ENCODE measurements at regions not wholly inside any gene's neighbourhood (a gene's known extent, or its start where the extent isn't known, plus 50 kb on each side); places are given as distances from the start of the nearest gene placed in this dataset.

DNA sequence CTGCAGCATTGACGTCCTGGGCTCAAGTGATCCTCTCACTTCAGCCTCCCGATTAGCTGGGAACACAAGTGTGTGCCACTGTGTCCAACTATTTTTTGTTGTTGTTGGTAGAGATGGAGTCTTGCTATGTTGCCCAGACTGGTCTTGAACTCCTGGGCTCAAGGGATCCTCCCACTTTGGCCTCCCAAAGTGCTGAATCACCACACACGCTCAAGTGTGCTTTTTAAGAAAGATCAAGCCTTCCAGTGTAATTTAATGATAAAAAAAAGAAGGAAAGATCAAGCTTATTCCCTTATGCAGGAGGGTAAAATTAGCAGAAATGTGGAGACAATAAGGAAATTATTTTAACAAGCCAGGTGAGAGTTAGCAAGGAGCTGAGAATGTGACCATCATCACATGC is 61.1 kb upstream of the SERBP1 start:
- TF ChIP-seq, protein P1, sequence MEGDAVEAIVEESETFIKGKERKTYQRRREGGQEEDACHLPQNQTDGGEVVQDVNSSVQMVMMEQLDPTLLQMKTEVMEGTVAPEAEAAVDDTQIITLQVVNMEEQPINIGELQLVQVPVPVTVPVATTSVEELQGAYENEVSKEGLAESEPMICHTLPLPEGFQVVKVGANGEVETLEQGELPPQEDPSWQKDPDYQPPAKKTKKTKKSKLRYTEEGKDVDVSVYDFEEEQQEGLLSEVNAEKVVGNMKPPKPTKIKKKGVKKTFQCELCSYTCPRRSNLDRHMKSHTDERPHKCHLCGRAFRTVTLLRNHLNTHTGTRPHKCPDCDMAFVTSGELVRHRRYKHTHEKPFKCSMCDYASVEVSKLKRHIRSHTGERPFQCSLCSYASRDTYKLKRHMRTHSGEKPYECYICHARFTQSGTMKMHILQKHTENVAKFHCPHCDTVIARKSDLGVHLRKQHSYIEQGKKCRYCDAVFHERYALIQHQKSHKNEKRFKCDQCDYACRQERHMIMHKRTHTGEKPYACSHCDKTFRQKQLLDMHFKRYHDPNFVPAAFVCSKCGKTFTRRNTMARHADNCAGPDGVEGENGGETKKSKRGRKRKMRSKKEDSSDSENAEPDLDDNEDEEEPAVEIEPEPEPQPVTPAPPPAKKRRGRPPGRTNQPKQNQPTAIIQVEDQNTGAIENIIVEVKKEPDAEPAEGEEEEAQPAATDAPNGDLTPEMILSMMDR (IDR thresholded peaks at IDR 0.05; ENCODE audit: unreplicated experiment): no peak
- ChIA-PET POLR2A (no interaction called here), CTCF (interaction anchor here (0.6 to 10.1 kb wide), 9 partner anchors 9 to 711 kb away, joined by 3 to 98 read pairs (median 4); no protein-coding TSS in a partner anchor)
- intact Hi-C loops (cut with micrococcal nuclease): no loop called here
- no TSS peak for BruUV-seq (replicated peaks)
- no peak for DNase-seq (ENCODE audit: unreplicated experiment)
- no peak overlapping the region for H3K4me3 Mint-ChIP-seq (ENCODE audit: unreplicated experiment)
- no peaks in the 10 kb centered on the region for H3K9me3 Mint-ChIP-seq (ENCODE audit: unreplicated experiment)
- H3K27ac Mint-ChIP-seq (ENCODE audit: low read depth, unreplicated experiment): no peak overlapping the region
- no peaks in the 10 kb centered on the region for H3K36me3 Mint-ChIP-seq (ENCODE audit: insufficient read depth, unreplicated experiment)
- H3K27me3 Mint-ChIP-seq (ENCODE audit: insufficient read depth, unreplicated experiment): no peaks in the 10 kb centered on the region
- H3K4me1 Mint-ChIP-seq (ENCODE audit: insufficient read depth, unreplicated experiment): no peaks in the 10 kb centered on the region

DNA sequence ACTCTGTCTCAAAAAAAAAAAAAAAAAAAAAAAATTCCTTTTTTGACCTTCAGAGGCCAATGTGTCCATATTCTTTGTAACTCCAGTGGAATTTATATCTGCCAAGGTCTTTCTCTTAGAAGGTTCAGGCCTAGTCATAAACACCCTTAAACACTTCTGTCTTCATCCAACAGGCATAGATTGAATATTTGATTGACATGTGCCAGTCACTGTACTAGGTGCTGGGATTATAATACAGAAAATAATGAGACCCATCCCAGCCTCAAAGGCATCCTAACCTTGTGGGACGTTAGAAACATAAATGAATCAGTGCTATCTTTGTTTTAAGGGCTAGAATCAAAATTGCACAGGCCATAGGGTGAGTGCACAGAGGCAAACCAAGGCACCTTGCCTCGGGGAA is 62.9 kb upstream of the SERBP1 start:
- POLR2A ChIA-PET: no interaction called here
- CTCF ChIA-PET: interaction anchor here (0.8 to 10.1 kb wide), 5 partner anchors 8 to 280 kb away, joined by 3 to 98 read pairs (median 27); partner anchors contain the start of gene SERBP1
- no peaks in the 10 kb centered on the region for H3K27me3 Mint-ChIP-seq (ENCODE audit: insufficient read depth, unreplicated experiment)
- no TSS peak for BruUV-seq (replicated peaks)
- TF ChIP-seq, protein P1 (IDR thresholded peaks at IDR 0.05; ENCODE audit: unreplicated experiment): no peak
- no peaks in the 10 kb centered on the region for H3K9me3 Mint-ChIP-seq (ENCODE audit: unreplicated experiment)
- DNase-seq (ENCODE audit: unreplicated experiment): no peak
- intact Hi-C loops (cut with micrococcal nuclease): no loop called here
- H3K36me3 Mint-ChIP-seq (ENCODE audit: insufficient read depth, unreplicated experiment): no peaks in the 10 kb centered on the region
- H3K4me3 Mint-ChIP-seq (ENCODE audit: unreplicated experiment): no peak overlapping the region
- H3K4me1 Mint-ChIP-seq (ENCODE audit: insufficient read depth, unreplicated experiment): no peaks in the 10 kb centered on the region
- H3K27ac Mint-ChIP-seq (ENCODE audit: low read depth, unreplicated experiment): no peak overlapping the region

DNA sequence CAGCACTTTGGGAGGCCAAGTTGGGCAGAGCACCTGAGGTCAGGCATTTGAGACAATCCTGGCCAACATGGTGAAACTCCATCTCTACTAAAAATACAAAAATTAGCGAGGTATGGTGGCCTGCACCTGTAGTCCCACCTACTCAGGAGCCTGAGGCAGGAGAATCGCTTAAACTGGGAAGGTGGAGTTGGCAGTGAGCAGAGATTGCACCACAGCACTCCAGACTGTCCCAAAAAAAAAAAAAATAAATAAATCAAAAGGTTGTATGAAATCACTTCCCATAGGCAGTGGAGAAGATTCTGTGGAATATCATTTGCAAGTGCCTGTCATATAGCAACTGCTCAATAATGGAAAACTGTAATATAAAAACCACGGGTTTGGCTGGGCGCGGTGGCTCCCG is 65.1 kb upstream of the SERBP1 start:
- H3K27ac Mint-ChIP-seq (ENCODE audit: low read depth, unreplicated experiment): no peak overlapping the region
- CTCF ChIA-PET: interaction anchor here (0.7 to 10.1 kb wide), 5 partner anchors 63 to 283 kb away, joined by 3 to 98 read pairs (median 4); no protein-coding TSS in a partner anchor
- no peaks in the 10 kb centered on the region for H3K27me3 Mint-ChIP-seq (ENCODE audit: insufficient read depth, unreplicated experiment)
- TF ChIP-seq, protein P1 (IDR thresholded peaks at IDR 0.05; ENCODE audit: unreplicated experiment): no peak
- H3K36me3 Mint-ChIP-seq (ENCODE audit: insufficient read depth, unreplicated experiment): no peaks in the 10 kb centered on the region
- no TSS peak for BruUV-seq (replicated peaks)
- intact Hi-C loops (cut with micrococcal nuclease): no loop called here
- no peaks in the 10 kb centered on the region for H3K9me3 Mint-ChIP-seq (ENCODE audit: unreplicated experiment)
- POLR2A ChIA-PET: interaction anchor here (0.7 to 0.8 kb wide), 2 partner anchors 142 to 435 kb away, joined by 3 to 4 read pairs; no protein-coding TSS in a partner anchor
- H3K4me1 Mint-ChIP-seq (ENCODE audit: insufficient read depth, unreplicated experiment): no peaks in the 10 kb centered on the region
- peak; percentile 8 for DNase-seq (ENCODE audit: unreplicated experiment)
- no peak overlapping the region for H3K4me3 Mint-ChIP-seq (ENCODE audit: unreplicated experiment)

DNA sequence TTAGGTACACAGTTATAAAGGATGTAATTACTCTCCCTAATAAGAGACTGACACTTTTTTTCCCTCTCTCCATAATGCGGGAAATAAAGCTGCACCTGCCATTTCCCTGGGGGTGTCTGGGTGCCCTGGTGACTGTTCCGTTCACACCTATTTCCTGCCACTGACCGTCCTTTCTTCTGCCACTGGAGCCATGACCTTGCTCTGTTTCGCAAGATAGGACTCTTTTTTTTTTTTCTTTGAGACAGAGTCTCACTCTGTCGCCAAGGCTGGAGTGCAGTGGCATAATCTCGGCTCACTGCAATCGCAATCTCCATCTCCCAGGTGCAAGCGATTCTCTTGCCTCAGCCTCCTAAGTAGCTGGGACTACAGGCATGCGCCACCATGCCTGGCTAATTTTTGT is 66.1 kb upstream of the SERBP1 start:
- no TSS peak for BruUV-seq (replicated peaks)
- H3K4me3 Mint-ChIP-seq (ENCODE audit: unreplicated experiment): no peak overlapping the region
- no peak overlapping the region for H3K27ac Mint-ChIP-seq (ENCODE audit: low read depth, unreplicated experiment)
- intact Hi-C loops (cut with micrococcal nuclease): no loop called here
- no peaks in the 10 kb centered on the region for H3K4me1 Mint-ChIP-seq (ENCODE audit: insufficient read depth, unreplicated experiment)
- DNase-seq (ENCODE audit: unreplicated experiment): no peak
- H3K27me3 Mint-ChIP-seq (ENCODE audit: insufficient read depth, unreplicated experiment): no peaks in the 10 kb centered on the region
- TF ChIP-seq, protein P1 (IDR thresholded peaks at IDR 0.05; ENCODE audit: unreplicated experiment): no peak
- no peaks in the 10 kb centered on the region for H3K9me3 Mint-ChIP-seq (ENCODE audit: unreplicated experiment)
- no peaks in the 10 kb centered on the region for H3K36me3 Mint-ChIP-seq (ENCODE audit: insufficient read depth, unreplicated experiment)
- POLR2A ChIA-PET: interaction anchor here (0.8 to 2.2 kb wide), 3 partner anchors 9 to 143 kb away, joined by 3 to 6 read pairs (median 4); no protein-coding TSS in a partner anchor
- CTCF ChIA-PET: interaction anchor here (0.7 to 10.1 kb wide), 6 partner anchors 10 to 284 kb away, joined by 3 to 98 read pairs (median 7); no protein-coding TSS in a partner anchor

Data from MCF 10A (cell line).